ENCODE measurements at regions not wholly inside any gene's neighbourhood (a gene's known extent, or its start where the extent isn't known, plus 50 kb on each side); places are given as distances from the start of the nearest gene placed in this dataset.
"Not testable (repeated sequence)": the region's sequence is repeated elsewhere in the genome, so short reads cannot be mapped to it uniquely, and the experiment has no call there.

- DNase-seq (ENCODE audit: low read depth in 2 of 2) = no peak
Observed at GRCh38 chr9:81814401-81814793, 113.8 kb upstream of the SPATA31D4 start.

GRCh38 chr9:81814794-81815464 is 113.3 kb upstream of the SPATA31D4 start:
- DNase-seq (ENCODE audit: low read depth in 2 of 2) = no peak

GRCh38 chr9:81815781-81816180 is 112.4 kb upstream of the SPATA31D4 start:
- no peak for DNase-seq (ENCODE audit: low read depth in 2 of 2)

DNA sequence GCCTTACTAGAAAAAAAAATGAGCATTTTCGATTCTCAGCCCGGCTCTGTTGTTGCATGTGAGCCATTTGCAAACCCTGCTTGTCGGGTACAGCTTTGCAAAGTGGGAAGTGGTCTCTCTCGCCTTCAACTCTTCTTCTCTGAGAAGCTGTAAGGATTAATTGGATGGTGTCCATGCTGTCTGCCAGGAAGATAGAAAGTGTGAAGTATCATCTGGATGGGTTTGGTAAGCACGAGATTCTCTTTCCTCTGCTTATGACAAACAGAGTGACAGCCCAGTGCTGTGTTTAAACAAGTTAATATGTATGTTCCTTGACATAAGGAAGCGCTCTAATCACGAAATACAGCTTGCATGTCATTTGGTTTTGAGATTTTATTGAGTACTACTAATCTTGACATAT is 109.1 kb upstream of the SPATA31D4 start:
- DNase-seq (ENCODE audit: low read depth in 2 of 2) = no peak

DNA sequence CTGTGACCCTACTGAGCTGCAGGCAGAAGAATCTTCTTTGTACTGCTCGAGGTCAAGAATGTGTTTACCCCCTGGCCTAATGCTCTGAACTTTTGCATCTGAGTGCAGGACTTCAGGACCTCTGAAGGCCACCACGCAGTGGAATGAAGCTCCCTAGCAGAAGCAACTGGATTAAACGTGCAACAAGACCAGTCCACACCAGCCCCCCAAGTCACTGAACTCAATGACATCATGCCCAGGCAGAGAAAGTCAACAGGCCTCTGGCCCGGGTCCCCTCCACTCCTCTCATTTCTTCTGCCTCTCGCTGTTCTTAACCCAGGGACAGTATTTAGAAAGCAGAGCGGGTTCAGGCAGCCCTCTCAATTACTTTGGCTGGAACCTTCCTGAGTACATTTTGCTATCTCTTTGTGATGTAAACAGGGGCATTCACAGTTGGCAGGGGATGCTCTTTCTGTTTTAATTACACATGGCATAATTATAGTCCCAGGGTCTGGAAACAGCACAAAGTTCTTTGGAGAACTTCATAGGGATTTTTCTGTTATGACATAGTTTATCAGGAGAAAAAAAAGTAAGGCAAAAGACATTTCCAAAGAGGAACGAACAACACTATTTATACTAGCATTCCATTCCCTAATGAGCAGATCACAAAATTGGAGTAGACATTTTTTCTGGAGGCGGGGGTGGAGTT is 108.2 kb upstream of the SPATA31D4 start:
- peak in 1 of 2 experiments; percentile 34 for DNase-seq (ENCODE audit: low read depth in 2 of 2)

- DNase-seq (ENCODE audit: low read depth in 2 of 2) = peak in 1 of 2 experiments; percentile 36
Observed at GRCh38 chr9:81822301-81822865, 105.8 kb upstream of the SPATA31D4 start.

GRCh38 chr9:81822967-81823366 is 105.3 kb upstream of the SPATA31D4 start:
- no peak for DNase-seq (ENCODE audit: low read depth in 2 of 2)

GRCh38 chr9:81823672-81824554 is 104.3 kb upstream of the SPATA31D4 start:
- DNase-seq (ENCODE audit: low read depth in 2 of 2) = no peak

GRCh38 chr9:81824802-81825730 is 103.2 kb upstream of the SPATA31D4 start:
- DNase-seq (ENCODE audit: low read depth in 2 of 2) = no peak

GRCh38 chr9:81825846-81826516 is 102.2 kb upstream of the SPATA31D4 start:
- no peak for DNase-seq (ENCODE audit: low read depth in 2 of 2)

DNA sequence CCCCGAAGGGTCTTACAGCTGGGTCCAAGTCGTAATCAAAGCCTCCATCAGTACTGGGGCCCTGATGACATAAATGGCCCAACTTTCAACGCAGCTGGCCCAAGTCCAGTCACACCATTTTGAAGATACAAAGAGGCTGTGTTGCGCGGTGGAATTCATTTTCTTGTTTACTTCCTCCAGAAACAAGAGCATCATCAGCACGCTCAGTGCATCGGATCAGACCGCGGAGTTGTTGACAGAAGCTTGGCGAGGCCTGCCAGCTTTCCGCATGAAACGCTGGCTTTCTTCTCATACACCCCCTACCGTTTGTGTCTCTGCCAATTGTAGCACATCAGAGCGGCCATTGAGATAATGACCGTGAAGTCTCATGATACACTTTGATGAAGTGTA is 101.7 kb upstream of the SPATA31D4 start:
- DNase-seq (ENCODE audit: low read depth in 2 of 2) = no peak

GRCh38 chr9:81827616-81828296 is 100.5 kb upstream of the SPATA31D4 start:
- no peak for DNase-seq (ENCODE audit: low read depth in 2 of 2)

DNA sequence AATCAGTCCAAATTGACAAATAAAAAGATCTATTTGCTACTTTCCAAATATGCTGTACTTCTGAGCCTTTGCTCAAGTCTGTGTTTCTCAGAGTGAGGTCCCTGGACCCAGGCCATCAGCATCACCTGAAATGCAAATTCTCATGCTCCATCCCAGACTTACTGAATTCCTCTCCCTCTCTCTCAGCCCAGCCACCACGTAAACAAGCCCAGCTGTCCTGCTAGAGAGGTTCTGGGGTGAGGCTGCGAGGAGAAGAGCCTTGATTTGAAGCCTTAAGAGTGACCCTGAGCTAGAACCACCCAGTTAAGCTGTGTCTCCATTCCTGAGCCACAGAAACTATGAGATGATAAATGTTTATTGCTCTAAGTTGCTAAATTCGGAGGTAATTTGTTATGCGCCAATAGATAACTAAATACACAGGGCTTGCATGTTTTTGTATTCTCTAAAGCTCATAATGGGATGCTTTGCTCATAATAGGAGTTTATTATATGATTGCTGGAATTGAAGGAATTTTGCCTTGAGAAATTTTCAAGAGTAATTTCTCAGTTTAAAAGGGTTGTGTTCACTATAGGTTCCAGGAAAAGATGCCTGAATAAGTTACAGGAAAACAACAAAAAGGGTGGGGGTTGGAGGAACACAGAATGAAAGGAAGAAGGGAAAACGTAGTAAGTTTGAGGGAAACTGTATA is 98.9 kb upstream of the SPATA31D4 start:
- no peak for DNase-seq (ENCODE audit: low read depth in 2 of 2)

DNA sequence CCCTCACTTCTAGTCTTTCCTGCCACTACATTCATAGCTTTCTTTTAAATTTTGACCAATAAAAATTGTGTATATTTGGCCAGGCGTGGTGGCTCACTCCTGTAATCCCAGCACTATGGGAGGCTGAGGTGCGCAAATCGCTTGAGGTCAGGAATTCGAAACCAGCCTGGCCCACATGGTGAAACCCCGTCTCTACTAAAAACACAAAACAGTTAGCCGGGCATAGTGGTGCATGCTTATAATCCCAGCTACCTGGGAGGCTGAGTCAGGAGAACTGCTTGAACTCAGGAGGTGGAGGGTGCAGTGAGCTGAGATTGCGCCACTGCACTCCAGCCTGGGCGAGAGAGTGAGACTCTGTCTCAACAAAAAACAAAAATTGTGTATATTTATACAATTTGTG is 97.8 kb upstream of the SPATA31D4 start:
- DNase-seq (ENCODE audit: low read depth in 2 of 2) = not testable (repeated sequence)

DNA sequence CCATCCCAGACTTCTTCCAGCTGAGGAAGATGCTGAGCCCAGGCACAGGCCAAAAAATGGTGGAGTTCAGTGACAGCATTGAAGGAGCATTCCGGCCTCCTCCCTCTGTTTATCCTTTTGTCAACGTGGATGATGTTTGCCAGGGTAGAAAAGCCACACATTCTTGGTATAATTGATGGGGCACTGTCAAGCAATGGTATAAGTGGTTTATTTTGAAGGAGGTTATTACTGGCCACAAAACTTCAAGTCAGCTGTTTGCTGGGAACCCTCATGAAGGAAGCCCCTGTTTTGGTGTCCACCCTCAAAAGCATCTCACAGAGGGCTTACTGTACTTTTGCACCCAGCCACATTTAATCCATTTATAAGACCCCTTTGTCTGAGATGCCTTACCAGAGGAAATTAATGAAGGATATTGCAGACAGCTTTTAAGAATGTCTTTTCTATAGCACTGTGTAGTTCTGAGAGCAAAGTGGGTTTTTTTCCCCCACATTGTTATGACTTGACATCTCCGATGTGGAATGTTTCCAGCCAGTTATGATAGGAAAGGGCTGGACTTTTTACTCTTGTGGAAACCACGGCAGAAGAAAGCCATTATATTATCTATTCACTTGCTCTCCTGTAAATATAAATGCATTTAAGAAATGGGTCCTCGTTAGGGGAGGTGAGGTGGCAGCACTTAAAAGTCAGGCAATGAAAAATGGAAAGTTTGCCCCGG is 95.5 kb upstream of the SPATA31D4 start:
- no peak for DNase-seq (ENCODE audit: low read depth in 2 of 2)

- DNase-seq (ENCODE audit: low read depth in 2 of 2) = no peak
Observed at GRCh38 chr9:81833563-81834345, 94.5 kb upstream of the SPATA31D4 start.

GRCh38 chr9:81841333-81841732 is 86.9 kb upstream of the SPATA31D4 start:
- DNase-seq (ENCODE audit: low read depth in 2 of 2) = no peak

DNA sequence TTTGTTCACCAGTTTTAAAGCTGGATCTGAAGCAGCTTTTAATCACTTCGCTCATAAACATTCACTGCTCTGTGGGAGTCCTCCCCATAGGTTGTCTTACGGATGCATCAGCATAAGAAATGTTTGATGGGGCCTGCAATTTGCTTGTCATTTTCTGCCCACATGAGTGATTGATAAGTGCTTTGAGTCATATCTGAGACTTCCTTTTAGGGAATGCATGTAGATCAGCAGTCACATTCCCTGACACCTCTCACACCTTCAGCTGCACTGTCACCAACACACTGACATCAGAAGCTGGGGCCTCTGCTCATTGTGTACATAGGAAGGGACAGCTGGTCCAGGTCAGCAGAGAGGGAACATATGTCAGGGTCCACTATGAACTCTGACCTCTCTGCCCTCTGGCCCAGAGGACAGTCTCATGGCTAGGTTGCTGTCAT is 84.1 kb upstream of the SPATA31D4 start:
- no peak for DNase-seq (ENCODE audit: low read depth in 2 of 2)
